ENCODE measurements at regions not wholly inside any gene's neighbourhood (a gene's known extent, or its start where the extent isn't known, plus 50 kb on each side); places are given as distances from the start of the nearest gene placed in this dataset.
"Not testable (repeated sequence)": the region's sequence is repeated elsewhere in the genome, so short reads cannot be mapped to it uniquely, and the experiment has no call there.

GRCh38 chr1:200257235-200257634, 152.6 kb downstream of the ZNF281 start:
- Mint-ChIP-seq H3K36me3 (ENCODE audit: low read depth, unreplicated experiment) (no peaks in the 10 kb centered on the region), H3K4me3 (ENCODE audit: unreplicated experiment) (no peak overlapping the region), H3K9me3 (ENCODE audit: unreplicated experiment) (no peaks in the 10 kb centered on the region), H3K27me3 (ENCODE audit: low read depth, unreplicated experiment) (no peaks in the 10 kb centered on the region), H3K4me1 (ENCODE audit: low read depth, unreplicated experiment) (peaks cover 4% of the 10 kb centered on the region), H3K27ac (ENCODE audit: unreplicated experiment) (no peak overlapping the region)
- Histone ChIP-seq H4K20me1 (ENCODE audit: insufficient read depth, low read length) (no peaks in the 10 kb centered on the region), H3K4me3 (ENCODE audit: insufficient read depth, low read depth, low read length) (no peak overlapping the region), H3K27ac (ENCODE audit: low read depth, low read length) (no peak overlapping the region), H3K9ac (ENCODE audit: low read length) (no peak overlapping the region), H3K79me2 (ENCODE audit: insufficient read depth, low read length) (no peaks in the 10 kb centered on the region), H2AFZ (ENCODE audit: low read depth, low read length) (no peak overlapping the region), H3K4me1 (ENCODE audit: insufficient read depth, low read length) (no peaks in the 10 kb centered on the region), H3K27me3 (ENCODE audit: insufficient read depth, low read length) (no peaks in the 10 kb centered on the region), H3K4me2 (ENCODE audit: low read length) (no peak overlapping the region), H3K9me3 (ENCODE audit: insufficient read depth, low read depth, low read length) (no peaks in the 10 kb centered on the region), H3K36me3 (ENCODE audit: insufficient read depth, low read length) (no peaks in the 10 kb centered on the region)
- DNase-seq (ENCODE audit: low read depth) (no peak), FAIRE-seq (no peak)
- TF ChIP-seq CTCF (IDR thresholded peaks at IDR 0.05; ENCODE audit: insufficient read depth, low read depth, low read length) (no peak), EZH2 (IDR thresholded peaks at IDR 0.05; ENCODE audit: insufficient read depth, low read length) (no peak)

GRCh38 chr1:200254602-200255001, 155.2 kb downstream of the ZNF281 start:
- not testable (repeated sequence) for H3K27ac ChIP-seq (ENCODE audit: low read depth, low read length); H3K36me3 ChIP-seq (ENCODE audit: insufficient read depth, low read length); H3K27me3 ChIP-seq (ENCODE audit: insufficient read depth, low read length); FAIRE-seq; H3K79me2 ChIP-seq (ENCODE audit: insufficient read depth, low read length); H4K20me1 ChIP-seq (ENCODE audit: insufficient read depth, low read length); H3K9me3 ChIP-seq (ENCODE audit: insufficient read depth, low read depth, low read length); H3K9me3 Mint-ChIP-seq (ENCODE audit: unreplicated experiment); H3K4me2 ChIP-seq (ENCODE audit: low read length); H3K4me3 ChIP-seq (ENCODE audit: insufficient read depth, low read depth, low read length); H3K4me3 Mint-ChIP-seq (ENCODE audit: unreplicated experiment); H3K4me1 ChIP-seq (ENCODE audit: insufficient read depth, low read length); H3K36me3 Mint-ChIP-seq (ENCODE audit: low read depth, unreplicated experiment); H3K27ac Mint-ChIP-seq (ENCODE audit: unreplicated experiment); H2AFZ ChIP-seq (ENCODE audit: low read depth, low read length); H3K9ac ChIP-seq (ENCODE audit: low read length); H3K4me1 Mint-ChIP-seq (ENCODE audit: low read depth, unreplicated experiment); H3K27me3 Mint-ChIP-seq (ENCODE audit: low read depth, unreplicated experiment)
- peak; percentile 55 for DNase-seq (ENCODE audit: low read depth)

- no peak overlapping the region for H3K27ac ChIP-seq (ENCODE audit: low read depth, low read length)
- no peaks in the 10 kb centered on the region for H3K79me2 ChIP-seq (ENCODE audit: insufficient read depth, low read length)
- H4K20me1 ChIP-seq (ENCODE audit: insufficient read depth, low read length) = no peaks in the 10 kb centered on the region
- no peak overlapping the region for H3K4me3 Mint-ChIP-seq (ENCODE audit: unreplicated experiment)
- no peaks in the 10 kb centered on the region for H3K36me3 ChIP-seq (ENCODE audit: insufficient read depth, low read length)
- no peaks in the 10 kb centered on the region for H3K4me1 ChIP-seq (ENCODE audit: insufficient read depth, low read length)
- no peaks in the 10 kb centered on the region for H3K36me3 Mint-ChIP-seq (ENCODE audit: low read depth, unreplicated experiment)
- DNase-seq (ENCODE audit: low read depth) = peak; percentile 27
- no peak overlapping the region for H3K9ac ChIP-seq (ENCODE audit: low read length)
- no peaks in the 10 kb centered on the region for H3K27me3 Mint-ChIP-seq (ENCODE audit: low read depth, unreplicated experiment)
- H3K27me3 ChIP-seq (ENCODE audit: insufficient read depth, low read length) = no peaks in the 10 kb centered on the region
- TF ChIP-seq CTCF (IDR thresholded peaks at IDR 0.05; ENCODE audit: insufficient read depth, low read depth, low read length) (no peak), EZH2 (IDR thresholded peaks at IDR 0.05; ENCODE audit: insufficient read depth, low read length) (no peak)
- H3K27ac Mint-ChIP-seq (ENCODE audit: unreplicated experiment) = peak overlapping the region; percentile 4
- FAIRE-seq = no peak
- no peak overlapping the region for H3K4me3 ChIP-seq (ENCODE audit: insufficient read depth, low read depth, low read length)
- peaks cover 7% of the 10 kb centered on the region for H3K4me1 Mint-ChIP-seq (ENCODE audit: low read depth, unreplicated experiment)
- H3K9me3 Mint-ChIP-seq (ENCODE audit: unreplicated experiment) = no peaks in the 10 kb centered on the region
- no peak overlapping the region for H2AFZ ChIP-seq (ENCODE audit: low read depth, low read length)
- H3K9me3 ChIP-seq (ENCODE audit: insufficient read depth, low read depth, low read length) = no peaks in the 10 kb centered on the region
- no peak overlapping the region for H3K4me2 ChIP-seq (ENCODE audit: low read length)
These were observed 155.9 kb downstream of the ZNF281 start for GRCh38 chr1:200253774-200254495.

Data from astrocyte (in vitro differentiated cells and primary cell).